K562 (cell line): ENCODE measurements at regions not wholly inside any gene's neighbourhood (a gene's known extent, or its start where the extent isn't known, plus 50 kb on each side); places are given as distances from the start of the nearest gene placed in this dataset.

ENCODE experiments used
- ATAC-seq: fragments of 200-7000 bp; cut with Tn5 transposase; 3 replicates; pipeline ENCODE4 v1.9.1; 2020; ENCODE audit warnings: moderate library complexity
- BruUV-seq: library from RNA; stranded (reverse); fragments of 400-500 nt; replicated peaks from 2 replicates; lab custom pipeline; 2021; lab: Mats Ljungman, UMichigan
- CTCF ChIA-PET: fragments of 300-600 bp; formaldehyde crosslinking; extraction: SDS; loops from one replicate; lab custom pipeline; 2021; ENCODE audit warnings: low intra/inter-chr PET ratio; lab: Yijun Ruan, JAX
- POLR2A ChIA-PET: fragments of 300-600, 350-650 bp; sonication (Branson Sonifier 250); formaldehyde crosslinking; extraction: SDS; loops from one replicate; lab custom pipeline; 2021; ENCODE audit warnings: antibody characterized with exemption, inconsistent platforms; lab: Yijun Ruan, JAX
- DNase-seq, 4 experiments: peaks; one replicate each; pipeline versions ENCODE4 v3.0.0 to v3.0.0-alpha.2; 2011 to 2018; ENCODE audit warnings: low spot score in 3 of 4, mixed read lengths in 3 of 4; ENCODE audit errors: extremely low read depth in 1 of 4
- FAIRE-seq: peaks from 2 replicates; lab custom pipeline; 2011; peaks lifted over from hg19 to GRCh38; lab: Jason Lieb, UNC
- H2AFZ ChIP-seq: 2 replicates; pipeline ENCODE4 v1.6.0; 2011; ENCODE audit warnings: low read depth, low read length, control low read depth, inconsistent platforms
- H3K27ac ChIP-seq: fragments of 200-600 bp; 3 replicates; pipeline ENCODE4 v1.8.0; 2011; ENCODE audit warnings: low read depth, mild to moderate bottlenecking, control low read depth, inconsistent platforms, low read length, moderate library complexity, mixed read lengths; ENCODE audit errors: extremely low read depth
- H3K27me3 ChIP-seq, 2 experiments: fragments of 300-600 bp in 1 of 2; 2 replicates in 1 of 2; 3 replicates in 1 of 2; pipeline versions ENCODE4 v1.6.0 to v1.8.0; 2011; ENCODE audit warnings: inconsistent platforms in 2 of 2, low read length in 2 of 2, mild to moderate bottlenecking in 1 of 2, mixed read lengths in 1 of 2, moderate library complexity in 1 of 2; ENCODE audit not compliant: control insufficient read depth in 2 of 2, insufficient read depth in 2 of 2
- H3K36me3 ChIP-seq: fragments of 300-600 bp; 3 replicates; pipeline ENCODE4 v1.8.0; 2011; ENCODE audit warnings: mild to moderate bottlenecking, low read length, inconsistent platforms; ENCODE audit not compliant: control insufficient read depth, insufficient read depth
- H3K4me1 ChIP-seq, 2 experiments: fragments of 200-600 bp in 1 of 2; replicated peaks in 1 of 2; 2 replicates in 1 of 2; 3 replicates in 1 of 2; pipeline versions ENCODE4 v1.5.1 to v1.8.0; 2011; ENCODE audit warnings: inconsistent platforms in 2 of 2, low read length in 2 of 2, mild to moderate bottlenecking in 1 of 2, mixed read lengths in 1 of 2, moderate library complexity in 1 of 2; ENCODE audit not compliant: control insufficient read depth in 2 of 2, insufficient read depth in 2 of 2
- H3K4me2 ChIP-seq: 2 replicates; pipeline ENCODE4 v1.6.1; 2011; ENCODE audit warnings: low read length, control low read depth, inconsistent platforms, mixed read lengths; ENCODE audit not compliant: insufficient read depth
- H3K4me3 ChIP-seq: fragments of 200-600 bp; sonication (generic), shearing (Covaris generic); 2 replicates; pipeline ENCODE4 v1.5.1; 2016; ENCODE audit warnings: control low read depth, inconsistent platforms
- H3K79me2 ChIP-seq: fragments of 200-600 bp; 3 replicates; pipeline ENCODE4 v1.8.0; 2011; ENCODE audit warnings: low read length, inconsistent platforms; ENCODE audit not compliant: control insufficient read depth, insufficient read depth
- H3K9ac ChIP-seq, 2 experiments: 2 replicates each; pipeline versions ENCODE4 v1.6.0 to v1.6.1; 2011; ENCODE audit warnings: low read depth in 2 of 2, low read length in 2 of 2, control low read depth in 1 of 2, inconsistent platforms in 1 of 2, mild to moderate bottlenecking in 1 of 2, mixed read lengths in 1 of 2; ENCODE audit not compliant: insufficient read depth in 1 of 2
- H3K9me1 ChIP-seq: one replicate; pipeline ENCODE4 v1.6.0; 2011; ENCODE audit warnings: inconsistent platforms, mild to moderate bottlenecking, low read length, moderate library complexity; ENCODE audit not compliant: control insufficient read depth, insufficient read depth
- H3K9me3 ChIP-seq: replicated peaks from 2 replicates; pipeline ENCODE4 v1.5.1; 2011; ENCODE audit warnings: low read depth, low read length, inconsistent platforms; ENCODE audit not compliant: control insufficient read depth, insufficient read depth
- H4K20me1 ChIP-seq: replicated peaks from 2 replicates; pipeline ENCODE4 v1.6.1; 2011; ENCODE audit warnings: low read length, inconsistent platforms, mixed read lengths; ENCODE audit not compliant: control insufficient read depth, insufficient read depth
- CTBP1 ChIP-seq: fragments of 450-650 bp; IDR thresholded peaks from 2 replicates; pipeline ENCODE4 v1.6.1; 2016; ENCODE audit warnings: borderline replicate concordance
- WGBS: fragments of 100-300 bp; shearing (Covaris generic); methylation state at CpG from one replicate; pipeline ENCODE4 v1.1.6; 2016; ENCODE audit warnings: low coverage, mixed read lengths; ENCODE audit not compliant: insufficient coverage; ENCODE audit errors: missing lambda C conversion rate; 5-methylcytosine and 5-hydroxymethylcytosine counted together
- in situ Hi-C: fragments of 300-500 bp; cut with MboI; formaldehyde crosslinking; loops from 4 replicates; pipeline ENCODE4 v1.15.0; 2018; ENCODE audit warnings: inconsistent platforms, mixed read lengths
- intact Hi-C: fragments of 100-400 bp; cut with micrococcal nuclease; formaldehyde crosslinking; loops from 2 replicates; pipeline ENCODE4 v1.14.2; 2022
- TF ChIP-seq, protein P1 (sequence below): fragments of 450-650 bp; IDR thresholded peaks from 2 replicates; pipeline ENCODE4 v1.6.1; 2017; ENCODE audit warnings: antibody characterized with exemption, mild to moderate bottlenecking

- H3K27ac ChIP-seq = no peak overlapping the region
- ChIA-PET POLR2A (no interaction called here), CTCF (no interaction called here)
- BruUV-seq = no TSS peak
- no peaks in the 10 kb centered on the region for H3K79me2 ChIP-seq
- no peak overlapping the region for H3K4me2 ChIP-seq
- no peaks in the 10 kb centered on the region for H3K9me3 ChIP-seq
- 39% methylated on average over 3 of the region's 3 CpGs for WGBS
- no peaks in the 10 kb centered on the region for H4K20me1 ChIP-seq
- intact Hi-C loops (no loop called here), in situ Hi-C loops (no loop called here)
- H3K36me3 ChIP-seq = no peaks in the 10 kb centered on the region
- H3K4me1 ChIP-seq = no peaks in the 10 kb centered on the region
- no peak for ATAC-seq
- no peaks in the 10 kb centered on the region for H3K27me3 ChIP-seq
- H2AFZ ChIP-seq = no peak overlapping the region
- no peak for FAIRE-seq
- no peak for TF ChIP-seq CTBP1
- TF ChIP-seq, protein P1, sequence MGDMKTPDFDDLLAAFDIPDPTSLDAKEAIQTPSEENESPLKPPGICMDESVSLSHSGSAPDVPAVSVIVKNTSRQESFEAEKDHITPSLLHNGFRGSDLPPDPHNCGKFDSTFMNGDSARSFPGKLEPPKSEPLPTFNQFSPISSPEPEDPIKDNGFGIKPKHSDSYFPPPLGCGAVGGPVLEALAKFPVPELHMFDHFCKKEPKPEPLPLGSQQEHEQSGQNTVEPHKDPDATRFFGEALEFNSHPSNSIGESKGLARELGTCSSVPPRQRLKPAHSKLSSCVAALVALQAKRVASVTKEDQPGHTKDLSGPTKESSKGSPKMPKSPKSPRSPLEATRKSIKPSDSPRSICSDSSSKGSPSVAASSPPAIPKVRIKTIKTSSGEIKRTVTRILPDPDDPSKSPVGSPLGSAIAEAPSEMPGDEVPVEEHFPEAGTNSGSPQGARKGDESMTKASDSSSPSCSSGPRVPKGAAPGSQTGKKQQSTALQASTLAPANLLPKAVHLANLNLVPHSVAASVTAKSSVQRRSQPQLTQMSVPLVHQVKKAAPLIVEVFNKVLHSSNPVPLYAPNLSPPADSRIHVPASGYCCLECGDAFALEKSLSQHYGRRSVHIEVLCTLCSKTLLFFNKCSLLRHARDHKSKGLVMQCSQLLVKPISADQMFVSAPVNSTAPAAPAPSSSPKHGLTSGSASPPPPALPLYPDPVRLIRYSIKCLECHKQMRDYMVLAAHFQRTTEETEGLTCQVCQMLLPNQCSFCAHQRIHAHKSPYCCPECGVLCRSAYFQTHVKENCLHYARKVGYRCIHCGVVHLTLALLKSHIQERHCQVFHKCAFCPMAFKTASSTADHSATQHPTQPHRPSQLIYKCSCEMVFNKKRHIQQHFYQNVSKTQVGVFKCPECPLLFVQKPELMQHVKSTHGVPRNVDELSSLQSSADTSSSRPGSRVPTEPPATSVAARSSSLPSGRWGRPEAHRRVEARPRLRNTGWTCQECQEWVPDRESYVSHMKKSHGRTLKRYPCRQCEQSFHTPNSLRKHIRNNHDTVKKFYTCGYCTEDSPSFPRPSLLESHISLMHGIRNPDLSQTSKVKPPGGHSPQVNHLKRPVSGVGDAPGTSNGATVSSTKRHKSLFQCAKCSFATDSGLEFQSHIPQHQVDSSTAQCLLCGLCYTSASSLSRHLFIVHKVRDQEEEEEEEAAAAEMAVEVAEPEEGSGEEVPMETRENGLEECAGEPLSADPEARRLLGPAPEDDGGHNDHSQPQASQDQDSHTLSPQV = no peak
- no peak overlapping the region for H3K4me3 ChIP-seq
- H3K9me1 ChIP-seq = no peaks in the 10 kb centered on the region
- no peak for DNase-seq
- no peak overlapping the region for H3K9ac ChIP-seq
These were observed 584.2 kb upstream of the INTU start for GRCh38 chr4:127048376-127049044.
